ENCODE measurements at regions not wholly inside any gene's neighbourhood (a gene's known extent, or its start where the extent isn't known, plus 50 kb on each side); places are given as distances from the start of the nearest gene placed in this dataset.

DNA sequence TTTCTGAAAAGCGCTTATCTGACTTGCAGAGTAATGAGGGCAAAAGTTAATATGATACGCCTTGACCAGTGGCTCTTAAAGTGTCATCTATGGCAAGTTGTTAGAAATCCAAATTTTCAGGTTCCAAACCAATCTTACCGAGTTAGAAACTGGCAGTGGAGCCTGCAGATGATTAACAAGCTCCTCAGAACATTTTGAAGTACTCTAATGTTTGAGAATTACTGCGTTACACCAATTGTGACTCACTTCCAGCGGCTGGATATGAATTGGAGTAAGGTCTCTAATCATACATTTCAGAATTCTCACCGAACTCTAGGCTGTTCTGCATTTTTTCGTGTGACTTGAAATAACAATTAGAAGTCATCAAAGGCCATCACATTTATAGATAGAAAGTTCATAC, 73.5 kb upstream of the TMPRSS15 start:
- TF ChIP-seq, protein P1, sequence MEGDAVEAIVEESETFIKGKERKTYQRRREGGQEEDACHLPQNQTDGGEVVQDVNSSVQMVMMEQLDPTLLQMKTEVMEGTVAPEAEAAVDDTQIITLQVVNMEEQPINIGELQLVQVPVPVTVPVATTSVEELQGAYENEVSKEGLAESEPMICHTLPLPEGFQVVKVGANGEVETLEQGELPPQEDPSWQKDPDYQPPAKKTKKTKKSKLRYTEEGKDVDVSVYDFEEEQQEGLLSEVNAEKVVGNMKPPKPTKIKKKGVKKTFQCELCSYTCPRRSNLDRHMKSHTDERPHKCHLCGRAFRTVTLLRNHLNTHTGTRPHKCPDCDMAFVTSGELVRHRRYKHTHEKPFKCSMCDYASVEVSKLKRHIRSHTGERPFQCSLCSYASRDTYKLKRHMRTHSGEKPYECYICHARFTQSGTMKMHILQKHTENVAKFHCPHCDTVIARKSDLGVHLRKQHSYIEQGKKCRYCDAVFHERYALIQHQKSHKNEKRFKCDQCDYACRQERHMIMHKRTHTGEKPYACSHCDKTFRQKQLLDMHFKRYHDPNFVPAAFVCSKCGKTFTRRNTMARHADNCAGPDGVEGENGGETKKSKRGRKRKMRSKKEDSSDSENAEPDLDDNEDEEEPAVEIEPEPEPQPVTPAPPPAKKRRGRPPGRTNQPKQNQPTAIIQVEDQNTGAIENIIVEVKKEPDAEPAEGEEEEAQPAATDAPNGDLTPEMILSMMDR (IDR thresholded peaks at IDR 0.05; ENCODE audit: low read depth, low read length), result no peak
- Histone ChIP-seq H3K27me3 (ENCODE audit: control insufficient read depth, insufficient read depth, low read length) (no peaks in the 10 kb centered on the region), H3K27ac (ENCODE audit: low read depth, low read length) (no peak overlapping the region), H3K4me3 (ENCODE audit: low read depth, low read length) (no peak overlapping the region), H3K9me3 (ENCODE audit: control insufficient read depth, insufficient read depth, low read length) (0 out of 2 replicates have a peak, but pooled peaks cover 3% of the 10 kb centered on the region)
- ChIA-PET CTCF (no interaction called here), POLR2A (no interaction called here)
- no peak for DNase-seq (ENCODE audit: low read depth, low spot score)

GRCh38 chr21:18478513-18478912, 74.9 kb upstream of the TMPRSS15 start:
- Histone ChIP-seq H3K9me3 (ENCODE audit: control insufficient read depth, insufficient read depth, low read length) (0 out of 2 replicates have a peak, but pooled peaks cover 3% of the 10 kb centered on the region), H3K4me3 (ENCODE audit: low read depth, low read length) (no peak overlapping the region), H3K27ac (ENCODE audit: low read depth, low read length) (no peak overlapping the region), H3K27me3 (ENCODE audit: control insufficient read depth, insufficient read depth, low read length) (no peaks in the 10 kb centered on the region)
- TF ChIP-seq, protein P1 (IDR thresholded peaks at IDR 0.05; ENCODE audit: low read depth, low read length), result no peak
- CTCF ChIA-PET, result no interaction called here
- no peak for DNase-seq (ENCODE audit: low read depth, low spot score)
- POLR2A ChIA-PET, result no interaction called here

GRCh38 chr21:18488252-18488651, 84.7 kb upstream of the TMPRSS15 start:
- ChIA-PET POLR2A (no interaction called here), CTCF (no interaction called here)
- Histone ChIP-seq H3K27me3 (ENCODE audit: control insufficient read depth, insufficient read depth, low read length) (no peaks in the 10 kb centered on the region), H3K27ac (ENCODE audit: low read depth, low read length) (no peak overlapping the region), H3K4me3 (ENCODE audit: low read depth, low read length) (no peak overlapping the region), H3K9me3 (ENCODE audit: control insufficient read depth, insufficient read depth, low read length) (peaks cover 3% of the 10 kb centered on the region; the same call in 1 of the 2 replicates)
- DNase-seq (ENCODE audit: low read depth, low spot score), result no peak
- TF ChIP-seq, protein P1 (IDR thresholded peaks at IDR 0.05; ENCODE audit: low read depth, low read length), result no peak

DNA sequence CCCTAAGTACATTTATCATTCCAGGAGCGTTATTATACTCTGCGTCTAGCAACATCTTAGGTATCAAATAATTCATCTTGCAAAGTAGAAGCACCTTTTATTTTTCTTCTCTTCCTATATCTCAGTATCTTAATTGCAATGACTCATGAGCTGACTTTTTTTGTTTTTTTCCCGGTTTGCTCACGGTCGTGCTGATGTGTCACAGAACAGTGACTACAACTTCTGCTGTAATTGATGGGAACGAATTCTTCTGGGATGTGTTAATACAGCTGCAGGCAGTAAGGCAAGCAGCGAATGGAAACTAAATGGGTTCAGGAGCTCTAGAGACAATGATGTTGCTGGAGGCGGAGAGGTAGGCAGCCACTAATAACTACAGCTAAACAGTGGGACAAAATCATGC, 89.8 kb upstream of the TMPRSS15 start:
- H3K27me3 ChIP-seq (ENCODE audit: control insufficient read depth, insufficient read depth, low read length), result no peaks in the 10 kb centered on the region
- no peak overlapping the region for H3K4me3 ChIP-seq (ENCODE audit: low read depth, low read length)
- ChIA-PET POLR2A (no interaction called here), CTCF (no interaction called here)
- H3K27ac ChIP-seq (ENCODE audit: low read depth, low read length), result no peak overlapping the region
- TF ChIP-seq, protein P1 (IDR thresholded peaks at IDR 0.05; ENCODE audit: low read depth, low read length), result no peak
- no peak for DNase-seq (ENCODE audit: low read depth, low spot score)
- peaks cover 13% of the 10 kb centered on the region; the same call in 1 of the 2 replicates for H3K9me3 ChIP-seq (ENCODE audit: control insufficient read depth, insufficient read depth, low read length)

GRCh38 chr21:18495523-18495922, 91.9 kb upstream of the TMPRSS15 start:
- no peak overlapping the region for H3K4me3 ChIP-seq (ENCODE audit: low read depth, low read length)
- ChIA-PET POLR2A (no interaction called here), CTCF (no interaction called here)
- TF ChIP-seq, protein P1 (IDR thresholded peaks at IDR 0.05; ENCODE audit: low read depth, low read length), result no peak
- no peaks in the 10 kb centered on the region for H3K27me3 ChIP-seq (ENCODE audit: control insufficient read depth, insufficient read depth, low read length)
- DNase-seq (ENCODE audit: low read depth, low spot score), result no peak
- no peak overlapping the region for H3K27ac ChIP-seq (ENCODE audit: low read depth, low read length)
- peaks cover 10% of the 10 kb centered on the region; the same call in 1 of the 2 replicates for H3K9me3 ChIP-seq (ENCODE audit: control insufficient read depth, insufficient read depth, low read length)

All from AG04450 (cell line).